CD4-positive, alpha-beta T cell (primary cell): ENCODE measurements at regions not wholly inside any gene's neighbourhood (a gene's known extent, or its start where the extent isn't known, plus 50 kb on each side); places are given as distances from the start of the nearest gene placed in this dataset.

Source experiments
- ATAC-seq: fragments of 200-7000 bp; cut with Tn5 transposase; one replicate; pipeline ENCODE4 v1.10.0; 2022; ENCODE audit warnings: mild to moderate bottlenecking; ENCODE audit not compliant: poor library complexity
- CTCF ChIA-PET: fragments of 350-600 bp; sonication (Branson Sonifier 250); formaldehyde crosslinking; loops from one replicate; lab custom pipeline; 2021; ENCODE audit warnings: antibody characterized with exemption, inconsistent platforms; lab: Charles Lee
- POLR2A ChIA-PET: fragments of 350-600 bp; sonication (Branson Sonifier 250); formaldehyde crosslinking; loops from one replicate; lab custom pipeline; 2021; ENCODE audit warnings: antibody characterized with exemption, inconsistent platforms; lab: Charles Lee
- DNase-seq, 14 experiments: peaks; one replicate each; pipeline ENCODE4 v3.0.0-alpha.2; 2013 to 2020; ENCODE audit warnings: mixed read lengths in 2 of 14
- H3K27ac ChIP-seq, 2 donors: one replicate each; pipeline versions ENCODE4 v1.5.1 to v1.7.0; 2013; ENCODE audit warnings: low read length in 2 of 2, low read depth in 1 of 2, mild to moderate bottlenecking in 1 of 2
- H3K27me3 ChIP-seq, 2 experiments: 1 replicate in 1 of 2; 2 replicates in 1 of 2; pipeline versions ENCODE4 v1.6.1 to v1.7.0; 2013; ENCODE audit warnings: low read length in 2 of 2, control low read depth in 1 of 2, mild to moderate bottlenecking in 1 of 2, moderate library complexity in 1 of 2; ENCODE audit not compliant: insufficient read depth in 2 of 2, control insufficient read depth in 1 of 2
- H3K36me3 ChIP-seq: one replicate; pipeline ENCODE4 v1.6.1; 2013; ENCODE audit warnings: low read length, control low read depth; ENCODE audit not compliant: insufficient read depth
- H3K4me1 ChIP-seq: one replicate; pipeline ENCODE4 v1.6.1; 2013; ENCODE audit warnings: low read length, control low read depth; ENCODE audit not compliant: insufficient read depth
- H3K4me3 ChIP-seq: one replicate; pipeline ENCODE4 v1.5.1; 2013; ENCODE audit warnings: mild to moderate bottlenecking, low read length, moderate library complexity
- H3K9me3 ChIP-seq, 2 experiments: 1 replicate in 1 of 2; 2 replicates in 1 of 2; pipeline versions ENCODE4 v1.6.1 to v1.7.0; 2013; ENCODE audit warnings: low read length in 2 of 2, mild to moderate bottlenecking in 2 of 2, control low read depth in 1 of 2, moderate library complexity in 1 of 2; ENCODE audit not compliant: control insufficient read depth in 1 of 2, insufficient read depth in 1 of 2
- H3K27ac Mint-ChIP-seq: one replicate; pipeline ENCODE4 v1.8.0; 2020; ENCODE audit warnings: mixed read lengths
- H3K27me3 Mint-ChIP-seq: one replicate; pipeline ENCODE4 v1.8.0; 2021; ENCODE audit warnings: mixed read lengths
- H3K36me3 Mint-ChIP-seq: one replicate; pipeline ENCODE4 v1.8.0; 2021; ENCODE audit warnings: low read depth, mixed read lengths
- H3K4me1 Mint-ChIP-seq: one replicate; pipeline ENCODE4 v1.8.0; 2021; ENCODE audit warnings: low read depth, mixed read lengths
- H3K4me3 Mint-ChIP-seq: one replicate; pipeline ENCODE4 v1.8.0; 2020; ENCODE audit warnings: mild to moderate bottlenecking, mixed read lengths
- H3K9me3 Mint-ChIP-seq: one replicate; pipeline ENCODE4 v1.8.0; 2020; ENCODE audit warnings: mixed read lengths
- CTCF ChIP-seq: fragments of 200-600 bp; IDR thresholded peaks from one replicate; pipeline ENCODE4 v1.8.0; 2022; ENCODE audit warnings: antibody characterized with exemption, mild to moderate bottlenecking
- intact Hi-C, 2 experiments: fragments of 100-400 bp; cut with DNase I in 1 of 2; cut with micrococcal nuclease in 1 of 2; formaldehyde crosslinking; loops; one replicate each; pipeline versions ENCODE4 v1.15.1 to v1.9.0; 2023 to 2025; cut with DNase I, micrococcal nuclease

GRCh38 chr1:78787544-78787943, 137.9 kb downstream of the IFI44 start:
- H3K9me3 Mint-ChIP-seq = no peaks in the 10 kb centered on the region
- CTCF ChIA-PET = no interaction called here

GRCh38 chr1:78790174-78790573, 140.5 kb downstream of the IFI44 start:
- ATAC-seq = no peak
- Mint-ChIP-seq H3K4me3 (no peak overlapping the region), H3K4me1 (no peaks in the 10 kb centered on the region), H3K36me3 (no peaks in the 10 kb centered on the region), H3K9me3 (no peaks in the 10 kb centered on the region), H3K27me3 (no peaks in the 10 kb centered on the region), H3K27ac (no peak overlapping the region)
- Histone ChIP-seq H3K27me3 (no peaks in the 10 kb centered on the region), H3K4me1 (no peaks in the 10 kb centered on the region), H3K9me3 (no peaks in the 10 kb centered on the region), H3K4me3 (no peak overlapping the region), H3K36me3 (no peaks in the 10 kb centered on the region), H3K27ac (no peak overlapping the region)
- no peak for TF ChIP-seq CTCF
- no peak for DNase-seq
- CTCF ChIA-PET = no interaction called here
- intact Hi-C loops = no loop called here
- POLR2A ChIA-PET = no interaction called here

More at GRCh38 chr1:78787544-78787943, 137.9 kb downstream of the IFI44 start:
- Mint-ChIP-seq H3K27me3 (no peaks in the 10 kb centered on the region), H3K36me3 (no peaks in the 10 kb centered on the region), H3K27ac (no peak overlapping the region), H3K4me3 (no peak overlapping the region), H3K4me1 (no peaks in the 10 kb centered on the region)
- no peaks in the 10 kb centered on the region for H3K36me3 ChIP-seq
- no peak for DNase-seq
- no peaks in the 10 kb centered on the region for H3K27me3 ChIP-seq
- ATAC-seq = no peak
- intact Hi-C loops = no loop called here
- TF ChIP-seq CTCF = no peak
- POLR2A ChIA-PET = no interaction called here
- H3K9me3 ChIP-seq = no peaks in the 10 kb centered on the region
- H3K4me3 ChIP-seq = no peak overlapping the region
- no peaks in the 10 kb centered on the region for H3K4me1 ChIP-seq
- no peak overlapping the region for H3K27ac ChIP-seq

- no peaks in the 10 kb centered on the region for H3K27me3 Mint-ChIP-seq
- Histone ChIP-seq H3K4me1 (no peaks in the 10 kb centered on the region), H3K9me3 (no peaks in the 10 kb centered on the region), H3K27me3 (no peaks in the 10 kb centered on the region), H3K36me3 (no peaks in the 10 kb centered on the region), H3K27ac (no peak overlapping the region), H3K4me3 (no peak overlapping the region)
- ChIA-PET POLR2A (no interaction called here), CTCF (no interaction called here)
- H3K9me3 Mint-ChIP-seq = no peaks in the 10 kb centered on the region
- no peaks in the 10 kb centered on the region for H3K36me3 Mint-ChIP-seq
- ATAC-seq = no peak
- DNase-seq = no peak
- H3K27ac Mint-ChIP-seq = no peak overlapping the region
- TF ChIP-seq CTCF = no peak
- intact Hi-C loops = no loop called here
- no peak overlapping the region for H3K4me3 Mint-ChIP-seq
- H3K4me1 Mint-ChIP-seq = no peaks in the 10 kb centered on the region
Observed at GRCh38 chr1:78792756-78793155, 143.1 kb downstream of the IFI44 start.
